Omental fat pad (tissue), 3 donors: ENCODE measurements at regions not wholly inside any gene's neighbourhood (a gene's known extent, or its start where the extent isn't known, plus 50 kb on each side); places are given as distances from the start of the nearest gene placed in this dataset.

Experiments
- ATAC-seq: fragments of 150-250 bp; one replicate; pipeline ENCODE4 v1.9.1; 2016; ENCODE audit warnings: mild to moderate bottlenecking, moderate library complexity; ENCODE audit not compliant: low FRiP score
- DNase-seq: peaks from one replicate; pipeline ENCODE4 v3.0.0-alpha.2; 2019; ENCODE audit warnings: low spot score
- CTCF ChIP-seq, 3 donors: fragments of 450-650 bp; IDR thresholded peaks; one replicate each; pipeline ENCODE4 v1.5.1; 2016 to 2017; ENCODE audit warnings: antibody characterized with exemption in 3 of 3, mild to moderate bottlenecking in 3 of 3, moderate library complexity in 2 of 3

DNA sequence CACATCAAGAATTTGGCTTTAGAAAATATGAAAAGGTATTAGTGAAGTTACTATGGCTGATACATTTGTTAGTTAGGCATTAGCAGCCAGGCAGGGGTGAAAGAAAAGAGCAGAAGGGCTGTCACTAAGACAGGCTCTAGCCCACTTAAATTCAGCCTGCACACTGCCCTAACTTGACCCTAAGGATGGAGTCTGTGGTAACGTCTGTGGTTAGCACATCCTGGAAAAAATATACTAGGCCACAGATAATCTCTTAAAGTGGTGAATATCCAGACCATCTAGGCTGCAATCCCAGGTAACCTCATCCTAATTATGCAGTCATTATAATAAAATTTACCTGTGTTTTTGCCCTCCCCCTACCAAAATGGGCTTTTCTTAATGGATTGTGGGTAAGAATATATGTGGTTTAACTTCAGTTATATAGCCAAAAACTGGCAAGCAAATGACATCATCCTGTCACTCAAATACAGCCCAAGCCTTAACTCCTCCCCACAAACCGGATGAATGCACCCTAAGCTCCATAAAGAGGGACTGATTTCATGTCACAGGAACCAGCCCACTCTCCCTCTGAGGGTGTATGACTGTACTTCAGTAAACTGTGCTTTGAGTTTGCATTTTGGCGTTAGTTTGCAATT is 440.9 kb downstream of the LRFN5 start:
- no peak for DNase-seq
- ATAC-seq: no peak
- no peak for TF ChIP-seq CTCF (IDR thresholded peaks at IDR 0.05)

- no peak for ATAC-seq
- DNase-seq: no peak
- TF ChIP-seq CTCF (IDR thresholded peaks at IDR 0.05): no peak
These were observed 438.7 kb downstream of the LRFN5 start for GRCh38 chr14:42045383-42045782.

- no peak for ATAC-seq
- TF ChIP-seq CTCF (IDR thresholded peaks at IDR 0.05): no peak
- DNase-seq: no peak
These were observed 421.9 kb downstream of the LRFN5 start for GRCh38 chr14:42028607-42029006.

DNA sequence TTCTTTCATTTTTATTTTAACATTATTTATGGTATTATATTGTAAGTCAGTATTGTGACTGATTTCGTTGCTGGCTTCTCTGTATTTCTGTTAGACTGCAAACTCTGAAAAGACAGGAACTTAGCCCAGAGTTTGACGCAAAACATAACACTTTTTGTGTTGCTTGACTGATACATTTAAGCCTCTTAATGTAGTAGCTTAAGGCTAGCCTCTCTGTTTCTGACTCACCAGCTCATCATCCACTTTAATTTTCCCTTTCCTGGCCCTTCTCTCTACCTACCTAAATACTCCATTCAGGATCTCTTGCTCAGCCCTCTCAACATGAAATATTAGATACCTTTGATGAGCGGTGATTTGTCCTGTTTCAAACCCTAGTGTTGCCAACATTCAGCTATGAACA is 420.6 kb downstream of the LRFN5 start:
- no peak for DNase-seq
- ATAC-seq: no peak
- no peak for TF ChIP-seq CTCF (IDR thresholded peaks at IDR 0.05)

- no peak for ATAC-seq
- DNase-seq: no peak
- no peak for TF ChIP-seq CTCF (IDR thresholded peaks at IDR 0.05)
These were observed 416.8 kb downstream of the LRFN5 start for GRCh38 chr14:42023452-42023851.

DNA sequence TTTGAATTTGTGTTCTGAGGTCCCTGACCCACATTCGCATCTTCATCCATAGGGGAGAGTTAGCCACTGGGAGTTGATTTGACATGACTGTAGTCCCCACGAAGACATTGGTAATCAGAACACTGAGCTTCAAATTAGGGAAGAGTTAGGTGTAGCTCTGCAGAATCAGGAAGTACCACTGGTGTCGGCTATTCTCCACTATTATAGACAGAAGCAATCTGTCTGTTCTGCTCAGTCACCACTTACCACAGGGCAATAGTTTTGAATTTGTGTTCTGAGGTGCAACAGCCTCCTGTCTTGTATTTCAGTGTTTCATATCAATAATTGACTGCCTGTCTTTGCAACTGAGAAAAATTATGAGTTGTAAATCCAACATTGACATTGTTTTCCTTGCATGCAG is 407.6 kb downstream of the LRFN5 start:
- no peak for TF ChIP-seq CTCF (IDR thresholded peaks at IDR 0.05)
- DNase-seq: no peak
- no peak for ATAC-seq

DNA sequence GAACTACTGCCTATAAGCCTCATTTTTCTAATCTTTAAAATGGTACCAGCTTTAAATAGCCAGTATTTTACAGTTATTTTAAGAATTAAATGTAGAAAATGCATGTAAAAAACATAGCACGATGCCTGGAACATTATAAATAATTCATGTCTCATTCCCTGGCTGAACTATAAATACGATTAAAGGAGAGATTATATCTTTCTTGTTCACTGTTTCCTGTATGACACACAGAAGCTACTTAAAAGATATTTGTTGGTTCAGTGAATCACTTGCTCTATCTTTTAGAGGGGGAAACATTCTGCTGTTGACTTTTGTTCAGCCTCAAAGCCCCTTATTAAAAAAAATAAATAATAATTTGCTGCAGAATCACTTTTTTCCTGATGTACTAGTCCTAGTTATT is 406.9 kb downstream of the LRFN5 start:
- no peak for DNase-seq
- ATAC-seq: no peak
- no peak for TF ChIP-seq CTCF (IDR thresholded peaks at IDR 0.05)
